H9 (cell line): ENCODE measurements at regions not wholly inside any gene's neighbourhood (a gene's known extent, or its start where the extent isn't known, plus 50 kb on each side); places are given as distances from the start of the nearest gene placed in this dataset.
"Not testable (repeated sequence)": the region's sequence is repeated elsewhere in the genome, so short reads cannot be mapped to it uniquely, and the experiment has no call there.

Experiments
- DNase-seq: peaks from one replicate; pipeline ENCODE4 v3.0.0-alpha.2; 2017
- H2AFZ ChIP-seq: one replicate; pipeline ENCODE4 v1.6.1; 2013; ENCODE audit warnings: mild to moderate bottlenecking, low read length, control low read depth, moderate library complexity
- H2AK5ac ChIP-seq: 2 replicates; pipeline ENCODE4 v1.6.1; 2013; ENCODE audit warnings: low read length, control low read depth, mixed read lengths; ENCODE audit not compliant: insufficient read length
- H2BK120ac ChIP-seq: one replicate; pipeline ENCODE4 v1.6.1; 2013; ENCODE audit warnings: low read depth, mild to moderate bottlenecking, low read length, control low read depth, inconsistent platforms; ENCODE audit not compliant: poor library complexity, severe bottlenecking
- H2BK12ac ChIP-seq: 2 replicates; pipeline ENCODE4 v1.6.1; 2013; ENCODE audit warnings: low read length, control low read depth, mixed read lengths, low read depth; ENCODE audit not compliant: insufficient read length
- H2BK15ac ChIP-seq: 2 replicates; pipeline ENCODE4 v1.6.1; 2013; ENCODE audit warnings: low read depth, low read length, control low read depth
- H2BK20ac ChIP-seq: one replicate; pipeline ENCODE4 v1.6.1; 2013; ENCODE audit warnings: low read depth, mild to moderate bottlenecking, low read length, control low read depth, inconsistent platforms; ENCODE audit not compliant: poor library complexity, severe bottlenecking
- H2BK5ac ChIP-seq: 2 replicates; pipeline ENCODE4 v1.6.1; 2013; ENCODE audit warnings: low read length, control low read depth, mixed read lengths; ENCODE audit not compliant: insufficient read length
- H3K14ac ChIP-seq: 2 replicates; pipeline ENCODE4 v1.6.1; 2013; ENCODE audit warnings: low read length, control low read depth; ENCODE audit not compliant: insufficient read depth
- H3K18ac ChIP-seq: 2 replicates; pipeline ENCODE4 v1.6.1; 2013; ENCODE audit warnings: low read depth, mild to moderate bottlenecking, mixed read lengths, low read length, control low read depth; ENCODE audit not compliant: insufficient read length
- H3K23ac ChIP-seq: 2 replicates; pipeline ENCODE4 v1.6.1; 2013; ENCODE audit warnings: low read length, control low read depth, mixed read lengths, low read depth; ENCODE audit not compliant: insufficient read length
- H3K23me2 ChIP-seq: 2 replicates; pipeline ENCODE4 v1.6.1; 2013; ENCODE audit warnings: low read depth, mild to moderate bottlenecking, mixed read lengths, low read length, control low read depth; ENCODE audit not compliant: insufficient read length, poor library complexity, severe bottlenecking
- H3K27ac ChIP-seq: 2 replicates; pipeline ENCODE4 v1.5.1; 2013; ENCODE audit warnings: low read length, control low read depth, mixed read lengths, low read depth; ENCODE audit not compliant: insufficient read length
- H3K27me3 ChIP-seq: 2 replicates; pipeline ENCODE4 v1.6.1; 2013; ENCODE audit warnings: low read length, control low read depth, inconsistent platforms; ENCODE audit not compliant: insufficient read depth
- H3K4ac ChIP-seq: 2 replicates; pipeline ENCODE4 v1.6.1; 2013; ENCODE audit warnings: low read depth, mild to moderate bottlenecking, control low read depth, inconsistent platforms, low read length, moderate library complexity
- H3K4me1 ChIP-seq: 2 replicates; pipeline ENCODE4 v1.6.1; 2013; ENCODE audit warnings: low read length, control low read depth, inconsistent platforms; ENCODE audit not compliant: insufficient read depth
- H3K4me2 ChIP-seq: 2 replicates; pipeline ENCODE4 v1.6.1; 2013; ENCODE audit warnings: low read length, control low read depth, mixed read lengths; ENCODE audit not compliant: insufficient read length, insufficient read depth
- H3K56ac ChIP-seq: 2 replicates; pipeline ENCODE4 v1.6.1; 2013; ENCODE audit warnings: low read depth, mild to moderate bottlenecking, mixed read lengths, low read length, control low read depth; ENCODE audit not compliant: insufficient read length
- H3K79me1 ChIP-seq: 2 replicates; pipeline ENCODE4 v1.6.1; 2013; ENCODE audit warnings: low read depth, mild to moderate bottlenecking, moderate library complexity, low read length, control low read depth, inconsistent platforms; ENCODE audit not compliant: insufficient read depth, poor library complexity, severe bottlenecking
- H3K79me2 ChIP-seq: 2 replicates; pipeline ENCODE4 v1.6.1; 2013; ENCODE audit warnings: low read length, control low read depth, inconsistent platforms; ENCODE audit not compliant: insufficient read depth
- H3K9ac ChIP-seq: 2 replicates; pipeline ENCODE4 v1.6.1; 2013; ENCODE audit warnings: low read length, control low read depth, mixed read lengths; ENCODE audit not compliant: insufficient read length; ENCODE audit errors: extremely low read depth
- H3K9me3 ChIP-seq: one replicate; pipeline ENCODE4 v1.6.1; 2013; ENCODE audit warnings: low read depth, low read length, inconsistent platforms; ENCODE audit not compliant: control insufficient read depth
- H3T11ph ChIP-seq: one replicate; pipeline ENCODE4 v1.6.1; 2013; ENCODE audit warnings: mild to moderate bottlenecking, low read length, control low read depth, inconsistent platforms
- H4K20me1 ChIP-seq: one replicate; pipeline ENCODE4 v1.6.1; 2013; ENCODE audit not compliant: control insufficient read depth, insufficient read length, insufficient read depth
- H4K5ac ChIP-seq: 2 replicates; pipeline ENCODE4 v1.6.1; 2013; ENCODE audit warnings: low read depth, mild to moderate bottlenecking, mixed read lengths, low read length, control low read depth; ENCODE audit not compliant: insufficient read length
- H4K8ac ChIP-seq: replicated peaks from 2 replicates; pipeline ENCODE4 v1.6.1; 2013; ENCODE audit warnings: low read length, control low read depth, mixed read lengths, low read depth; ENCODE audit not compliant: insufficient read length
- H4K91ac ChIP-seq: 2 replicates; pipeline ENCODE4 v1.6.1; 2013; ENCODE audit warnings: low read depth, mild to moderate bottlenecking, moderate library complexity, mixed read lengths, low read length, control low read depth; ENCODE audit not compliant: insufficient read length
- H3K27ac Mint-ChIP-seq, 3 experiments: 2 replicates in 2 of 3; 3 replicates in 1 of 3; pipeline ENCODE4 v1.8.0; 2020 to 2021; ENCODE audit warnings: mixed read lengths in 3 of 3, mild to moderate bottlenecking in 1 of 3, moderate library complexity in 1 of 3
- H3K27me3 Mint-ChIP-seq: 2 replicates; pipeline ENCODE4 v1.8.0; 2021; ENCODE audit warnings: low read depth, mild to moderate bottlenecking, moderate library complexity, mixed read lengths
- H3K36me3 Mint-ChIP-seq, 3 experiments: 2 replicates in 2 of 3; 3 replicates in 1 of 3; pipeline ENCODE4 v1.8.0; 2020 to 2021; ENCODE audit warnings: low read depth in 3 of 3, mixed read lengths in 3 of 3; ENCODE audit not compliant: insufficient read depth in 1 of 3
- H3K4me1 Mint-ChIP-seq, 2 experiments: 2 replicates each; pipeline ENCODE4 v1.8.0; 2020; ENCODE audit warnings: mixed read lengths in 2 of 2
- H3K4me3 Mint-ChIP-seq, 2 experiments: 2 replicates in 1 of 2; 3 replicates in 1 of 2; pipeline ENCODE4 v1.8.0; 2020 to 2021; ENCODE audit warnings: mild to moderate bottlenecking in 2 of 2, mixed read lengths in 2 of 2, moderate library complexity in 1 of 2
- H3K9me3 Mint-ChIP-seq, 2 experiments: 2 replicates in 1 of 2; 3 replicates in 1 of 2; pipeline ENCODE4 v1.8.0; 2020; ENCODE audit warnings: mild to moderate bottlenecking in 2 of 2, mixed read lengths in 2 of 2, moderate library complexity in 1 of 2
- CTCF ChIP-seq: fragments of 200-600 bp; sonication (generic); conservative IDR thresholded peaks from 3 replicates; pipeline ENCODE4 v1.8.0; 2021; ENCODE audit warnings: antibody characterized with exemption, mild to moderate bottlenecking
- WGBS: extraction: QIAGEN DNeasy Blood & Tissue Kit; methylation state at CpG from one replicate; pipeline ENCODE4 v1.1.7; 2013; ENCODE audit warnings: missing lambda C conversion rate, low lambda C conversion rate, mixed read lengths; ENCODE audit not compliant: insufficient read length; ENCODE audit errors: extremely low coverage; 5-methylcytosine and 5-hydroxymethylcytosine counted together

GRCh38 chr4:69383281-69383680 is 103.0 kb downstream of the UGT2B28 start:
- no peak overlapping the region for H3K4ac ChIP-seq
- Mint-ChIP-seq H3K4me3 (no peak overlapping the region), H3K9me3 (peaks cover 0 to 6% of the 10 kb centered on the region in 2 experiments; a peak in 1 of 5 replicates), H3K4me1 (no peaks in the 10 kb centered on the region), H3K27me3 (no peaks in the 10 kb centered on the region), H3K27ac (no peak overlapping the region), H3K36me3 (peaks cover 0 to 4% (median 0%) of the 10 kb centered on the region in 3 experiments; a peak in 2 of 7 replicates)
- TF ChIP-seq CTCF: no peak
- H3K23me2 ChIP-seq: no peaks in the 10 kb centered on the region
- H2AFZ ChIP-seq: no peak overlapping the region
- H3T11ph ChIP-seq: no peak overlapping the region
- H3K56ac ChIP-seq: no peak overlapping the region
- H2BK120ac ChIP-seq: no peak overlapping the region
- H2AK5ac ChIP-seq: no peak overlapping the region
- H2BK12ac ChIP-seq: no peak overlapping the region
- H2BK5ac ChIP-seq: no peak overlapping the region
- H3K9me3 ChIP-seq: no peaks in the 10 kb centered on the region
- H3K14ac ChIP-seq: no peak overlapping the region
- WGBS: no CpG with 5 or more reads among the region's 3 CpGs
- H3K79me2 ChIP-seq: no peaks in the 10 kb centered on the region
- H2BK20ac ChIP-seq: no peak overlapping the region
- H3K27me3 ChIP-seq: no peaks in the 10 kb centered on the region
- H3K4me1 ChIP-seq: no peaks in the 10 kb centered on the region
- no peak overlapping the region for H4K8ac ChIP-seq
- H3K18ac ChIP-seq: peak overlapping the region; percentile 58
- no peak for DNase-seq
- no peaks in the 10 kb centered on the region for H4K20me1 ChIP-seq
- no peak overlapping the region for H4K91ac ChIP-seq
- no peak overlapping the region for H3K23ac ChIP-seq
- H3K79me1 ChIP-seq: no peaks in the 10 kb centered on the region
- H3K9ac ChIP-seq: no peak overlapping the region
- no peak overlapping the region for H3K27ac ChIP-seq
- H2BK15ac ChIP-seq: no peak overlapping the region
- H4K5ac ChIP-seq: no peak overlapping the region
- H3K4me2 ChIP-seq: no peak overlapping the region

- H2AFZ ChIP-seq, H2BK20ac ChIP-seq, H3K79me2 ChIP-seq, H4K91ac ChIP-seq, H4K5ac ChIP-seq, H3K9me3 Mint-ChIP-seq, H2BK12ac ChIP-seq, H2BK15ac ChIP-seq, H2BK120ac ChIP-seq, H3K27ac ChIP-seq, H3K79me1 ChIP-seq, H2AK5ac ChIP-seq, H3K4me1 ChIP-seq, H3K9ac ChIP-seq, H3K36me3 Mint-ChIP-seq, H3K23ac ChIP-seq, H3K4me3 Mint-ChIP-seq, H3K18ac ChIP-seq, H3K4me1 Mint-ChIP-seq, H4K8ac ChIP-seq, H3K4ac ChIP-seq, H3K27me3 Mint-ChIP-seq, H3K9me3 ChIP-seq, H3K14ac ChIP-seq, H3K23me2 ChIP-seq, H3K4me2 ChIP-seq, H3K27me3 ChIP-seq, DNase-seq, H3K27ac Mint-ChIP-seq, H3K56ac ChIP-seq, H3T11ph ChIP-seq, H4K20me1 ChIP-seq, H2BK5ac ChIP-seq: not testable (repeated sequence)
- no CpG with 5 or more reads among the region's 4 CpGs for WGBS
Observed at GRCh38 chr4:69389111-69389510, 106.6 kb downstream of the UGT2B4 start.
